ENCODE measurements at regions not wholly inside any gene's neighbourhood (a gene's known extent, or its start where the extent isn't known, plus 50 kb on each side); places are given as distances from the start of the nearest gene placed in this dataset.

- TF ChIP-seq EZH2 (IDR thresholded peaks at IDR 0.05; ENCODE audit: borderline replicate concordance) = no peak
- no peak for TF ChIP-seq CTCF (IDR thresholded peaks at IDR 0.05; ENCODE audit: poor library complexity)
- TF ChIP-seq EZH2phosphoT487 (IDR thresholded peaks at IDR 0.05; ENCODE audit: low read depth, severe bottlenecking, unreplicated experiment) = no peak
These were observed 309.9 kb downstream of the BCL11B start for GRCh38 chr14:98962118-98962517.
